Adrenal gland (tissue), 5 donors: ENCODE measurements at regions not wholly inside any gene's neighbourhood (a gene's known extent, or its start where the extent isn't known, plus 50 kb on each side); places are given as distances from the start of the nearest gene placed in this dataset.

Source experiments
- POLR2A ChIP-seq, 2 donors: fragments of 450-650 bp; IDR thresholded peaks; one replicate each; pipeline ENCODE4 v1.6.1; 2017; ENCODE audit warnings: antibody characterized with exemption in 2 of 2, mild to moderate bottlenecking in 2 of 2, moderate library complexity in 1 of 2
- TF ChIP-seq, protein P1 (sequence below), 6 experiments: fragments of 450-650 bp in 4 of 6; fragments of 200-600 bp in 2 of 6; sonication (generic) in 1 of 6; IDR thresholded peaks; 1 replicate in 5 of 6; 2 replicates in 1 of 6; pipeline versions ENCODE4 v1.5.1 to v1.8.0; 2016 to 2021; ENCODE audit warnings: antibody characterized with exemption in 6 of 6, mild to moderate bottlenecking in 2 of 6, moderate library complexity in 1 of 6
- donor health status: DM: no; HTN: no; CAD: no.

GRCh38 chr16:65665586-65665985 is 543.7 kb upstream of the CDH11 start:
- TF ChIP-seq, protein P1, sequence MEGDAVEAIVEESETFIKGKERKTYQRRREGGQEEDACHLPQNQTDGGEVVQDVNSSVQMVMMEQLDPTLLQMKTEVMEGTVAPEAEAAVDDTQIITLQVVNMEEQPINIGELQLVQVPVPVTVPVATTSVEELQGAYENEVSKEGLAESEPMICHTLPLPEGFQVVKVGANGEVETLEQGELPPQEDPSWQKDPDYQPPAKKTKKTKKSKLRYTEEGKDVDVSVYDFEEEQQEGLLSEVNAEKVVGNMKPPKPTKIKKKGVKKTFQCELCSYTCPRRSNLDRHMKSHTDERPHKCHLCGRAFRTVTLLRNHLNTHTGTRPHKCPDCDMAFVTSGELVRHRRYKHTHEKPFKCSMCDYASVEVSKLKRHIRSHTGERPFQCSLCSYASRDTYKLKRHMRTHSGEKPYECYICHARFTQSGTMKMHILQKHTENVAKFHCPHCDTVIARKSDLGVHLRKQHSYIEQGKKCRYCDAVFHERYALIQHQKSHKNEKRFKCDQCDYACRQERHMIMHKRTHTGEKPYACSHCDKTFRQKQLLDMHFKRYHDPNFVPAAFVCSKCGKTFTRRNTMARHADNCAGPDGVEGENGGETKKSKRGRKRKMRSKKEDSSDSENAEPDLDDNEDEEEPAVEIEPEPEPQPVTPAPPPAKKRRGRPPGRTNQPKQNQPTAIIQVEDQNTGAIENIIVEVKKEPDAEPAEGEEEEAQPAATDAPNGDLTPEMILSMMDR (IDR thresholded peaks at IDR 0.05) = no peak
- no peak for TF ChIP-seq POLR2A (IDR thresholded peaks at IDR 0.05)
